GM18861 (cell line): ENCODE measurements at regions not wholly inside any gene's neighbourhood (a gene's known extent, or its start where the extent isn't known, plus 50 kb on each side); places are given as distances from the start of the nearest gene placed in this dataset.

ENCODE experiments used
- ATAC-seq: cut with Tn5 transposase; IDR thresholded peaks from one replicate; pipeline ENCODE4 v1.9.1; 2021; ENCODE audit not compliant: unreplicated experiment

DNA sequence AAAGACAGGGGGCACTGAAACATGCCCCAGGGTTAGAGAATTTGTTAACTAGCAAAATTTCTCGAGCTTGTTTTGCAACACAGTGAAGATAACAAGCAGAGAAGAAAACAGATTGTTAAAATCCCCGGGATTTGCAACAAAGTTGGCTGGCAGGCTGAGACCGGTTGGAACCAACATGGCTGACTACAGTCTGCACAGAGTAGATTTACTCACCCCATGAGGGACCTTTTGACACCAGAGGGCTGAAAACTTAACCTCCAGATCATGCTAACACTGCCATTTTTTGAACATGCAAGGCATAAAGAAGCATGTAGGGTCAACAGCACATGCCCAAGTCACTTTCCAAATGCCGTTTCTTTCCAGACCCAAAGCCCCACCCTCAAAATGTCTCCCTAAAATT, 95.2 kb upstream of the TMEM26 start:
- ATAC-seq: no peak

DNA sequence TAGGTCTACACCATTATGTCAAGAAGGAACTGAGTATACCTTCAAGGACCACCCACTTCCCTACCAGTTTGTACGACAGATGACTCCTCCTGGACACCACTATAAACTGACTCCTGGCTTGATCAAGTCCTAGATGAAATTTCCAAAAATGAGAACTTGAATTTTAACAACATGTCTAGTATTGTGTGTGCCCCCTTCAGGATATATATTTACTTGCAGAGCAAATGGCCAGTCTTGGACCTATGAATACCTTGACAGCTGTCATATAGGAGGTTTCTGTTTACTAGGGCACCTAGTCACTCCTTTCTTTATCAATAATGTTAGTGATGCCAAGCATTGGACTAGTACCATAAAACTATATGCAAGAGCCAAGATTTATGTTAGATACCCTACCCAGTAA, 94.1 kb upstream of the TMEM26 start:
- ATAC-seq: no peak

- ATAC-seq: no peak
Observed at GRCh38 chr10:61545170-61545569, 92.0 kb upstream of the TMEM26 start.

- ATAC-seq: no peak
Observed at GRCh38 chr10:61543831-61544230, 90.7 kb upstream of the TMEM26 start.

GRCh38 chr10:61542596-61542995, 89.4 kb upstream of the TMEM26 start:
- no peak for ATAC-seq

- peak; percentile 95 for ATAC-seq
Observed at GRCh38 chr10:61541960-61542359, 88.8 kb upstream of the TMEM26 start.

DNA sequence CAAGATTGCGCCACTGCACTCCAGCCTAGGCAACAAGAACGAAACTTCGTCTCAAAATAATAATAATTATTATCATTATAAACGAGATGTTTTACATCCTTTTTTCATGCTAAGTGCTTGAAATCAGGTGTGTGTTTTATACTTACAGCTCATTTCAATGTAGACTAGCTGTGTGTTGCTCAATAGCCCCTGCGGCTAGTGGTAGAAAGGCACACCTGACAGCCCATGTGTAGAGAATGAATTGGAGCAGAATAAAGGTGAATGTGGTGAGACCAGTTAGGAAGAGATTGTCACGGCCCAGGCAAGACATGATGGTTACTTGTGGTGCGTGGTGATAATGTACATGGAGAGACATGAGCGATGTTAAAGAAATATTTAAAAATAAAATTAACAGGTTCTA, 86.7 kb upstream of the TMEM26 start:
- no peak for ATAC-seq

DNA sequence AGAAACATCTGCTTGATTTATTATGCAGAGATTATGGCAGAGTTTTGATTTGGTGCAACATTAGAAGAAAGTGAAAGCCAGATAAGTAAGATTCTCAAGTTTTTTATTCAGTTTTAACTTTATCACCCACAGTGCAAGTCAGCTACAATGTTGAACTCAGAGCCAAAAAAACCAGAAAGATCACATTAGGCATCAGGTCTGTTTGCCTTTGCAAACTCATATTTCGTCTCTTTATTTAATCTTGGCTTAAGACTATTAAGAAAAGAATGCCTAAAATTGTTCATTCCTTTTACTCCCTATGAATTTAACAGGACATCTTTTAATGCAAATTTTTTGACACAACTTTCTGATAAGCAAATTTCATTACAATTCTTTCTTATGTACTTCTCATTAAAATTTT, 76.0 kb upstream of the TMEM26 start:
- no peak for ATAC-seq

- ATAC-seq: no peak
Observed at GRCh38 chr10:61503051-61503450, 49.9 kb upstream of the TMEM26 start.
